Gastroesophageal sphincter (tissue), 3 donors: ENCODE measurements at regions not wholly inside any gene's neighbourhood (a gene's known extent, or its start where the extent isn't known, plus 50 kb on each side); places are given as distances from the start of the nearest gene placed in this dataset.

ENCODE experiments used
- POLR2A ChIP-seq, 2 donors: fragments of 450-650 bp; IDR thresholded peaks; one replicate each; pipeline ENCODE4 v1.6.1; 2017; ENCODE audit warnings: antibody characterized with exemption in 2 of 2, mild to moderate bottlenecking in 2 of 2, moderate library complexity in 1 of 2
- TF ChIP-seq, protein P1 (sequence below), 4 experiments: fragments of 200-600 bp in 2 of 4; fragments of 450-650 bp in 2 of 4; sonication (generic) in 1 of 4; IDR thresholded peaks; one replicate each; pipeline ENCODE4 v1.5.1; 2017 to 2019; ENCODE audit warnings: antibody characterized with exemption in 4 of 4, mild to moderate bottlenecking in 2 of 4, moderate library complexity in 2 of 4

DNA sequence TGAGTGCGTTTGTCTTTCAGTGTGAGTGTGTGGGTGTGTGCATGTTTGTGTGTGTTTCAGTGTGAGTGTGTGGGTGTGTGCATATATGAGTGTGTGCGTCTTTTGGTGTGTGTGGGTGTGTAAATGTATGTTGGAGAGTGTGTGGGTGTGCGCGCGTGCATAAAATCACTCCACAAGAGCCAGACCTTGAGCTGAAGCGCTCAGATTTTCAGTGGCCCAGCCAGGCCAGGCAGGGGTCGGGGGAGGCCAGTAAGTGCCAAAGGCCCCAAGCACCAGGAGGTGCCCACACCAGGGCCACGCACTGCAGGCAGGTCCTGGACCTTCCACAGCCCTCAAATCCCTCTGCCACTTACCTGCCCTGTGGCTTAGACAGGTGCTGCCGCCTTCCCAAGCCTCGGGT lies 184.0 kb downstream of the SOX9 start:
- TF ChIP-seq, protein P1, sequence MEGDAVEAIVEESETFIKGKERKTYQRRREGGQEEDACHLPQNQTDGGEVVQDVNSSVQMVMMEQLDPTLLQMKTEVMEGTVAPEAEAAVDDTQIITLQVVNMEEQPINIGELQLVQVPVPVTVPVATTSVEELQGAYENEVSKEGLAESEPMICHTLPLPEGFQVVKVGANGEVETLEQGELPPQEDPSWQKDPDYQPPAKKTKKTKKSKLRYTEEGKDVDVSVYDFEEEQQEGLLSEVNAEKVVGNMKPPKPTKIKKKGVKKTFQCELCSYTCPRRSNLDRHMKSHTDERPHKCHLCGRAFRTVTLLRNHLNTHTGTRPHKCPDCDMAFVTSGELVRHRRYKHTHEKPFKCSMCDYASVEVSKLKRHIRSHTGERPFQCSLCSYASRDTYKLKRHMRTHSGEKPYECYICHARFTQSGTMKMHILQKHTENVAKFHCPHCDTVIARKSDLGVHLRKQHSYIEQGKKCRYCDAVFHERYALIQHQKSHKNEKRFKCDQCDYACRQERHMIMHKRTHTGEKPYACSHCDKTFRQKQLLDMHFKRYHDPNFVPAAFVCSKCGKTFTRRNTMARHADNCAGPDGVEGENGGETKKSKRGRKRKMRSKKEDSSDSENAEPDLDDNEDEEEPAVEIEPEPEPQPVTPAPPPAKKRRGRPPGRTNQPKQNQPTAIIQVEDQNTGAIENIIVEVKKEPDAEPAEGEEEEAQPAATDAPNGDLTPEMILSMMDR (IDR thresholded peaks at IDR 0.05), result no peak
- no peak for TF ChIP-seq POLR2A (IDR thresholded peaks at IDR 0.05)
